A549 (cell line): ENCODE measurements at regions not wholly inside any gene's neighbourhood (a gene's known extent, or its start where the extent isn't known, plus 50 kb on each side); places are given as distances from the start of the nearest gene placed in this dataset.

Experiments
- ATAC-seq, 2 experiments: fragments of 200-7000 bp in 1 of 2; fragments of >200 bp in 1 of 2; cut with Nextera tagmentation in 1 of 2; cut with Tn5 transposase in 1 of 2; 3 replicates each; pipeline versions ENCODE4 v1.8.0 to v1.9.1; 2018 to 2020; ENCODE audit warnings: mild to moderate bottlenecking in 1 of 2, moderate library complexity in 1 of 2
- CTCF ChIA-PET: fragments of 300-600 bp; sonication (Branson Sonifier 250); formaldehyde crosslinking; extraction: SDS; loops from one replicate; lab custom pipeline; 2021; ENCODE audit warnings: antibody characterized with exemption, inconsistent platforms; lab: Yijun Ruan, JAX
- POLR2A ChIA-PET: fragments of 350-600 bp; formaldehyde crosslinking; extraction: SDS; loops from one replicate; lab custom pipeline; 2021; ENCODE audit warnings: antibody characterized with exemption, inconsistent platforms; lab: Yijun Ruan, JAX
- DNase-seq, 2 experiments: peaks; one replicate each; pipeline versions ENCODE4 v3.0.0 to v3.0.0-alpha.2; 2011 to 2016; ENCODE audit warnings: low read depth in 1 of 2, low spot score in 1 of 2
- FAIRE-seq: peaks from 2 replicates; lab custom pipeline; 2011; peaks lifted over from hg19 to GRCh38; lab: Jason Lieb, UNC
- H3K27ac ChIP-seq, 2 experiments: fragments of >200 bp; sonication (Bioruptor Twin); formaldehyde crosslinking; 3 replicates each; pipeline ENCODE4 v1.5.1; 2016 to 2017
- H3K4me1 ChIP-seq: fragments of >200 bp; sonication (Bioruptor Twin); formaldehyde crosslinking; 3 replicates; pipeline ENCODE4 v1.6.1; 2016
- H3K4me2 ChIP-seq: fragments of >200 bp; sonication (Bioruptor Twin); formaldehyde crosslinking; 3 replicates; pipeline ENCODE4 v1.6.1; 2016
- H3K4me3 ChIP-seq: fragments of >200 bp; sonication (Bioruptor Twin); formaldehyde crosslinking; 3 replicates; pipeline ENCODE4 v1.5.1; 2016
- H3K9me3 ChIP-seq: fragments of >200 bp; sonication (Bioruptor Twin); formaldehyde crosslinking; 3 replicates; pipeline ENCODE4 v1.6.1; 2016
- CBX8 ChIP-seq: fragments of 200-600 bp; sonication (generic); IDR thresholded peaks from 2 replicates; pipeline ENCODE4 v1.6.1; 2016
- CEBPB ChIP-seq, 2 experiments: fragments of >200 bp in 1 of 2; sonication (Bioruptor Twin) in 1 of 2; formaldehyde crosslinking in 1 of 2; IDR thresholded peaks; 2 replicates each; pipeline ENCODE4 v1.6.1; 2012 to 2016
- CTCF ChIP-seq: fragments of >200 bp; sonication (Bioruptor Twin); formaldehyde crosslinking; IDR thresholded peaks from 3 replicates; pipeline ENCODE4 v1.5.1; 2016
- EHF ChIP-seq: fragments of 250-450 bp; sonication (Bioruptor Pico); IDR thresholded peaks from 2 replicates; pipeline ENCODE4 v1.5.0; 2020; ENCODE audit warnings: mild to moderate bottlenecking
- EHMT2 ChIP-seq: fragments of 200-600 bp; sonication (generic); IDR thresholded peaks from 2 replicates; pipeline ENCODE4 v1.6.1; 2016; ENCODE audit warnings: antibody characterized with exemption, low read depth, mild to moderate bottlenecking, moderate library complexity
- EP300 ChIP-seq, 2 experiments: fragments of >200 bp; sonication (Bioruptor Twin); formaldehyde crosslinking; IDR thresholded peaks; 2 replicates in 1 of 2; 3 replicates in 1 of 2; pipeline ENCODE4 v1.6.1; 2016 to 2017
- ESRRA ChIP-seq: fragments of 150-350 bp; IDR thresholded peaks from 2 replicates; pipeline ENCODE4 v1.6.1; 2014; ENCODE audit warnings: mild to moderate bottlenecking, low read length, borderline replicate concordance
- GATA3 ChIP-seq: IDR thresholded peaks from 2 replicates; pipeline ENCODE4 v1.6.1; 2012; ENCODE audit warnings: borderline replicate concordance
- HEYL ChIP-seq: fragments of 250-450 bp; sonication (Bioruptor Pico); IDR thresholded peaks from 2 replicates; pipeline ENCODE4 v1.8.0; 2021; ENCODE audit warnings: mild to moderate bottlenecking, moderate library complexity
- HOXB13 ChIP-seq: fragments of 250-450 bp; sonication (Bioruptor Pico); IDR thresholded peaks from 2 replicates; pipeline ENCODE4 v1.5.0; 2020; ENCODE audit warnings: low read depth, mild to moderate bottlenecking, moderate library complexity
- KDM1A ChIP-seq: fragments of 200-600 bp; sonication (generic); IDR thresholded peaks from 2 replicates; pipeline ENCODE4 v1.6.1; 2016; ENCODE audit warnings: low read depth, mild to moderate bottlenecking
- KDM5A ChIP-seq: fragments of 200-600 bp; sonication (generic); IDR thresholded peaks from 2 replicates; pipeline ENCODE4 v1.6.1; 2016; ENCODE audit warnings: antibody characterized with exemption, mild to moderate bottlenecking
- MAZ ChIP-seq: fragments of 150-350 bp; IDR thresholded peaks from 2 replicates; pipeline ENCODE4 v1.6.1; 2014; ENCODE audit warnings: antibody characterized with exemption, low read depth, low read length, borderline replicate concordance
- PBX3 ChIP-seq: IDR thresholded peaks from 2 replicates; pipeline ENCODE4 v1.6.1; 2012
- POLR2AphosphoS2 ChIP-seq: conservative IDR thresholded peaks from 2 replicates; pipeline ENCODE4 v1.6.1; 2012; ENCODE audit warnings: low read length, improper control_type of control experiment, inconsistent platforms
- RAD21 ChIP-seq, 2 experiments: fragments of >200 bp in 1 of 2; sonication (Bioruptor Twin) in 1 of 2; formaldehyde crosslinking in 1 of 2; IDR thresholded peaks in 1 of 2; conservative IDR thresholded peaks in 1 of 2; 2 replicates in 1 of 2; 3 replicates in 1 of 2; pipeline ENCODE4 v1.6.1; 2012 to 2018; ENCODE audit warnings: inconsistent platforms in 1 of 2
- RCOR1 ChIP-seq: fragments of 150-350 bp; IDR thresholded peaks from 2 replicates; pipeline ENCODE4 v1.6.1; 2014; ENCODE audit warnings: antibody characterized with exemption, low read length, low read depth
- SMC3 ChIP-seq: fragments of >200 bp; sonication (Bioruptor Twin); formaldehyde crosslinking; IDR thresholded peaks from 3 replicates; pipeline ENCODE4 v1.6.1; 2018; ENCODE audit warnings: inconsistent platforms
- WGBS: methylation state at CpG from one replicate; pipeline ENCODE4 v1.1.6; 2017; ENCODE audit errors: missing lambda C conversion rate; 5-methylcytosine and 5-hydroxymethylcytosine counted together
- TF ChIP-seq, protein P1 (sequence below): fragments of 150-350 bp; IDR thresholded peaks from 2 replicates; pipeline ENCODE4 v1.6.1; 2014; ENCODE audit warnings: low read depth, mild to moderate bottlenecking, low read length
- TF ChIP-seq, protein P2 (sequence below): fragments of 200-600 bp; sonication (generic); IDR thresholded peaks from 2 replicates; pipeline ENCODE4 v1.6.1; 2016; ENCODE audit warnings: antibody characterized with exemption, mild to moderate bottlenecking, moderate library complexity

- FAIRE-seq (peak; percentile 93), DNase-seq (peak; percentile 48 to 82), ATAC-seq (peak; percentile 85 to 93)
- H3K4me1 ChIP-seq = peaks cover 31% of the 10 kb centered on the region
- no peaks in the 10 kb centered on the region for H3K9me3 ChIP-seq
- H3K4me2 ChIP-seq = peak overlapping the region; percentile 27
- peak overlapping the region; percentile 86 to 88 for H3K27ac ChIP-seq
- TF ChIP-seq EHF (peak; percentile 14; the same call in 1 of the 2 replicates), GATA3 (peak; percentile 26; the same call in 1 of the 2 replicates), PBX3 (no peak), EP300 (IDR thresholded peaks at IDR 0.05) (no peak), CTCF (peak; percentile 72), KDM5A (no peak), CEBPB (IDR thresholded peaks at IDR 0.05) (peak; percentile 46 to 80; a peak in 3 of 4 replicates), SMC3 (peak; percentile 92), HOXB13 (CRISPR knock-in tag) (peak; percentile 15; the same call in 1 of the 2 replicates), HEYL (CRISPR knock-in tag) (no peak), RAD21 (conservative IDR thresholded peaks at IDR 0.05 in 1 of 2, IDR thresholded peaks at IDR 0.05 in 1 of 2) (peak; percentile 96 to 98), POLR2AphosphoS2 (no peak), RCOR1 (no peak)
- TF ChIP-seq, protein P1, sequence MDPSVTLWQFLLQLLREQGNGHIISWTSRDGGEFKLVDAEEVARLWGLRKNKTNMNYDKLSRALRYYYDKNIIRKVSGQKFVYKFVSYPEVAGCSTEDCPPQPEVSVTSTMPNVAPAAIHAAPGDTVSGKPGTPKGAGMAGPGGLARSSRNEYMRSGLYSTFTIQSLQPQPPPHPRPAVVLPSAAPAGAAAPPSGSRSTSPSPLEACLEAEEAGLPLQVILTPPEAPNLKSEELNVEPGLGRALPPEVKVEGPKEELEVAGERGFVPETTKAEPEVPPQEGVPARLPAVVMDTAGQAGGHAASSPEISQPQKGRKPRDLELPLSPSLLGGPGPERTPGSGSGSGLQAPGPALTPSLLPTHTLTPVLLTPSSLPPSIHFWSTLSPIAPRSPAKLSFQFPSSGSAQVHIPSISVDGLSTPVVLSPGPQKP = no peak
- TF ChIP-seq, protein P2, sequence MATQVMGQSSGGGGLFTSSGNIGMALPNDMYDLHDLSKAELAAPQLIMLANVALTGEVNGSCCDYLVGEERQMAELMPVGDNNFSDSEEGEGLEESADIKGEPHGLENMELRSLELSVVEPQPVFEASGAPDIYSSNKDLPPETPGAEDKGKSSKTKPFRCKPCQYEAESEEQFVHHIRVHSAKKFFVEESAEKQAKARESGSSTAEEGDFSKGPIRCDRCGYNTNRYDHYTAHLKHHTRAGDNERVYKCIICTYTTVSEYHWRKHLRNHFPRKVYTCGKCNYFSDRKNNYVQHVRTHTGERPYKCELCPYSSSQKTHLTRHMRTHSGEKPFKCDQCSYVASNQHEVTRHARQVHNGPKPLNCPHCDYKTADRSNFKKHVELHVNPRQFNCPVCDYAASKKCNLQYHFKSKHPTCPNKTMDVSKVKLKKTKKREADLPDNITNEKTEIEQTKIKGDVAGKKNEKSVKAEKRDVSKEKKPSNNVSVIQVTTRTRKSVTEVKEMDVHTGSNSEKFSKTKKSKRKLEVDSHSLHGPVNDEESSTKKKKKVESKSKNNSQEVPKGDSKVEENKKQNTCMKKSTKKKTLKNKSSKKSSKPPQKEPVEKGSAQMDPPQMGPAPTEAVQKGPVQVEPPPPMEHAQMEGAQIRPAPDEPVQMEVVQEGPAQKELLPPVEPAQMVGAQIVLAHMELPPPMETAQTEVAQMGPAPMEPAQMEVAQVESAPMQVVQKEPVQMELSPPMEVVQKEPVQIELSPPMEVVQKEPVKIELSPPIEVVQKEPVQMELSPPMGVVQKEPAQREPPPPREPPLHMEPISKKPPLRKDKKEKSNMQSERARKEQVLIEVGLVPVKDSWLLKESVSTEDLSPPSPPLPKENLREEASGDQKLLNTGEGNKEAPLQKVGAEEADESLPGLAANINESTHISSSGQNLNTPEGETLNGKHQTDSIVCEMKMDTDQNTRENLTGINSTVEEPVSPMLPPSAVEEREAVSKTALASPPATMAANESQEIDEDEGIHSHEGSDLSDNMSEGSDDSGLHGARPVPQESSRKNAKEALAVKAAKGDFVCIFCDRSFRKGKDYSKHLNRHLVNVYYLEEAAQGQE = no peak
- H3K4me3 ChIP-seq = no peak overlapping the region
- POLR2A ChIA-PET = interaction anchor here (0.6 to 1.6 kb wide), 5 partner anchors 264 to 541 kb away, joined by 3 to 13 read pairs (median 5); partner anchors contain the start of gene TMSB4X
- CTCF ChIA-PET = interaction anchor here (0.5 to 7.8 kb wide), 59 partner anchors 10 to 732 kb away, joined by 3 to 110 read pairs (median 4); partner anchors contain the start of gene TMSB4X
- 11% methylated on average over 7 of the region's 7 CpGs for WGBS
These were observed 81.5 kb upstream of the EGFL6 start for GRCh38 chrX:13487731-13488505.

DNA sequence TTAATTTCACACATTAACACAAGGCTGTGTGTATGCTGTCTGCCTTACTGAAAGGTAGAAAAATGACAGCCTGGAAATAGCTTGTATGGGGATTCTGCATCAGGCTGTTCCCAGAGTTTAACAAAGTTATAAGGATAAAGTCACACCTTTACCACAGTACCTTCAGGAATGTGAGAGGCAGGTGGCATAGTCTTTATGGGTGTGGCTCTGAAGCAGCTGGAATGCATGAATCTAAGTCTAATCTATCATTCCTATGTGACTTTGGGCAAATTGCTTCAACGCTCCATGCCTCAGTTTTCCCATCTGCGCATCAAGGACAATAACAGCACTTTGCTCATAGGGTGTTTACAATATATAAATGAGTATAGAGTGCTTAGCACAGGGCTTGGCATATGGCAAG lies 84.2 kb upstream of the EGFL6 start:
- DNase-seq = no peak
- H3K9me3 ChIP-seq = no peaks in the 10 kb centered on the region
- peak overlapping the region in 1 of 2 experiments; percentile 88; a peak in 3 of 6 replicates for H3K27ac ChIP-seq
- 96% methylated on average over 2 of the region's 2 CpGs for WGBS
- H3K4me2 ChIP-seq = no peak overlapping the region
- no peak overlapping the region for H3K4me3 ChIP-seq
- TF ChIP-seq CEBPB (IDR thresholded peaks at IDR 0.05) = no peak
- no peak for TF ChIP-seq ESRRA
- TF ChIP-seq KDM1A = no peak
- TF ChIP-seq CBX8 = no peak
- TF ChIP-seq MAZ = no peak
- TF ChIP-seq POLR2AphosphoS2 = no peak
- no peak for TF ChIP-seq RCOR1
- no peak for TF ChIP-seq EHMT2
- FAIRE-seq = no peak
- H3K4me1 ChIP-seq = peaks cover 31% of the 10 kb centered on the region
- no peak for ATAC-seq
- CTCF ChIA-PET = interaction anchor here (1.2 to 1.6 kb wide), 2 partner anchors 538 to 547 kb away, joined by 3 to 6 read pairs; no protein-coding TSS in a partner anchor
- POLR2A ChIA-PET = interaction anchor here (0.9 kb wide), 1 partner anchor 509 kb away, joined by 4 read pairs; no protein-coding TSS in a partner anchor
